ENCODE measurements at regions not wholly inside any gene's neighbourhood (a gene's known extent, or its start where the extent isn't known, plus 50 kb on each side); places are given as distances from the start of the nearest gene placed in this dataset.
"Not testable (repeated sequence)": the region's sequence is repeated elsewhere in the genome, so short reads cannot be mapped to it uniquely, and the experiment has no call there.

DNA sequence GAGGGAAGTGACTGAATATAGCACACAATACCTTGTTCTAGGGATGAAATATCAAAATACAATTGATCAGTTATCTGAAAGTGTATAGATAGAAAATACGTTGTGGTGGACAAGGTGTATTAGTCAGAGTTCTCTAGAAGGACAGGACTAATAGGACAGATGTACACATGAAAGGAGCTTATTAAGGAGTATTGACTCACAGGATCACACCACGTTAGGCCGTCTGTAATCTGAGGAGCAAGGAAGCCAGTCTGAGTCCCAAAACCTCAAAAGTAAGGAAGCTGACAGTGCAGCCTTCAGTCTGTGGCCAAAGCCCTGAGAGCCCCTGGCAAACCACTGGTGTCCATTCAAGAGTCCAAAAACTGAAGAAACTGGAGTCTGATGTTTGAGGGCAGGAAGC, 406.1 kb downstream of the MDFIC start:
- no peak overlapping the region for H3K4me3 ChIP-seq
- H3K36me3 ChIP-seq, result no peaks in the 10 kb centered on the region
- no peak for DNase-seq
- H3K27ac ChIP-seq, result no peak overlapping the region
- intact Hi-C loops (cut with DNase I; ENCODE audit: low total_unique reads), result no loop called here
- TF ChIP-seq POLR2A (IDR thresholded peaks at IDR 0.05) (no peak), CTCF (IDR thresholded peaks at IDR 0.05) (no peak)
- H3K27me3 ChIP-seq, result no peaks in the 10 kb centered on the region
- no peaks in the 10 kb centered on the region for H3K9me3 ChIP-seq
- H3K4me1 ChIP-seq, result no peaks in the 10 kb centered on the region

DNA sequence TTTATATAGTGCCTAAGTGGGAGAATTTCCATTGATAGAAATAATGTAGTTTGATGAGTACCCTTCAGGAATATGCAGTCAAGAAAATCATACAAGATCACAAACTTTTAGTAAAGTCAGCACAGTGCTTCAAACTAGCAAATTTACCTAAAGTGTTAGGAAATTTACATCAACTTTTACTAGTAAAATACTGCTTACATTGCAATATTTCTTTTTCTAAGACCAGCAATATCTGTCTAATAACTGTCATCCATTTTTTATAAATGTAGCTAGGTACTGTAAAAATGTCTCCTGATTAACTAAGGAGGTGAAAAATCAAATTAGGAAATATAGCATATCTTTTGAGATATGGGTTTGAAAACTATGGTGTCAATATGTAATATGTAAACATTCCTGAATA, 405.4 kb downstream of the MDFIC start:
- Histone ChIP-seq H3K36me3 (no peaks in the 10 kb centered on the region), H3K4me1 (no peaks in the 10 kb centered on the region), H3K4me3 (no peak overlapping the region), H3K27ac (no peak overlapping the region), H3K27me3 (no peaks in the 10 kb centered on the region), H3K9me3 (no peaks in the 10 kb centered on the region)
- TF ChIP-seq CTCF (IDR thresholded peaks at IDR 0.05) (no peak), POLR2A (IDR thresholded peaks at IDR 0.05) (no peak)
- no peak for DNase-seq
- intact Hi-C loops (cut with DNase I; ENCODE audit: low total_unique reads), result no loop called here

DNA sequence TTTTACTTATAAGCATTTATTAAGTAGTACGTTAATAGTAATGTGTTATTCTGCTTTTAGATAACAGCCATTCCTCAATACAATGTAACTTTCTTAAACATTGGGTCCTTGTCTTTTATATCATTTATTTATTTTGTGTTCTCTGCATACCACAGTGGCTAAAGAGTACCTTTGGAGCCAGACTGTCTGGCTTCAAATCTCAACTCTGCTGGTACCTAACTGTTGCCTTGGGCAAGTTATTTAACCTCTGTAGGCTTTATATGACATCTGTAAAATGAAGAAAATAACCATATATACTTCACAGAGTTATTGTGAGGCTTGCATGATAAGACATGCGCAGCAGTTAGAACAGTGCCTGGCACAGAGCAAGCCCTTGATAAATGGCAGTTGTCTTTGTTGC, 397.6 kb downstream of the MDFIC start:
- intact Hi-C loops (cut with DNase I; ENCODE audit: low total_unique reads), result no loop called here
- no peaks in the 10 kb centered on the region for H3K27me3 ChIP-seq
- no peaks in the 10 kb centered on the region for H3K9me3 ChIP-seq
- DNase-seq, result no peak
- no peaks in the 10 kb centered on the region for H3K4me1 ChIP-seq
- H3K36me3 ChIP-seq, result no peaks in the 10 kb centered on the region
- no peak overlapping the region for H3K27ac ChIP-seq
- TF ChIP-seq CTCF (IDR thresholded peaks at IDR 0.05) (no peak), POLR2A (IDR thresholded peaks at IDR 0.05) (no peak)
- no peak overlapping the region for H3K4me3 ChIP-seq

GRCh38 chr7:115310316-115310715, 388.4 kb downstream of the MDFIC start:
- H3K27me3 ChIP-seq; DNase-seq; H3K27ac ChIP-seq; H3K9me3 ChIP-seq; intact Hi-C loops (cut with DNase I; ENCODE audit: low total_unique reads); H3K36me3 ChIP-seq; H3K4me3 ChIP-seq; H3K4me1 ChIP-seq: not testable (repeated sequence)

DNA sequence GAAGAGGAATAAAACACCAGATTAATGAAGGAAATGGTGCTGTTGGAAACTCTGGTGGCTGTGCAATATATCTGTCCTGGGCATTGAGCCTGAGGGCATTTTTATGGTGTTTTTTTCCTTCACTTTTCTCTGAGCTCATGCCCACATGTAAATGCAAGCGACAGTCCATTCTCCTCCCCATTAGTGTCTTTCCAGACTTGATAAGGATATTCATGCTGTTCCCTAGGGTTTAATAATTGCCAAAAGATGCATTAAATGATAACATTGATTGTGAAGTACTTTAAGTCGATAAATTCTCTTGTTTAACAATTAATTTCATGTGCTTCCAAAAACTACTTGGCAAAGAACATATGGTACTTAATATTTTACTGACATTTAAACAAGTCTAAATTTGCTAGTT, 384.7 kb downstream of the MDFIC start:
- intact Hi-C loops (cut with DNase I; ENCODE audit: low total_unique reads), result no loop called here
- Histone ChIP-seq H3K9me3 (no peaks in the 10 kb centered on the region), H3K27me3 (no peaks in the 10 kb centered on the region), H3K27ac (no peak overlapping the region), H3K4me1 (no peaks in the 10 kb centered on the region), H3K36me3 (no peaks in the 10 kb centered on the region), H3K4me3 (no peak overlapping the region)
- no peak for TF ChIP-seq CTCF (IDR thresholded peaks at IDR 0.05)
- no peak for TF ChIP-seq POLR2A (IDR thresholded peaks at IDR 0.05)
- DNase-seq, result no peak

GRCh38 chr7:115300231-115300870, 378.5 kb downstream of the MDFIC start:
- no peaks in the 10 kb centered on the region for H3K27me3 ChIP-seq
- no peak overlapping the region for H3K4me3 ChIP-seq
- DNase-seq, result no peak
- no peaks in the 10 kb centered on the region for H3K4me1 ChIP-seq
- H3K27ac ChIP-seq, result no peak overlapping the region
- H3K9me3 ChIP-seq, result no peaks in the 10 kb centered on the region
- no peak for TF ChIP-seq CTCF (IDR thresholded peaks at IDR 0.05)
- no peak for TF ChIP-seq POLR2A (IDR thresholded peaks at IDR 0.05)
- intact Hi-C loops (cut with DNase I; ENCODE audit: low total_unique reads), result no loop called here
- no peaks in the 10 kb centered on the region for H3K36me3 ChIP-seq
